ENCODE measurements at regions not wholly inside any gene's neighbourhood (a gene's known extent, or its start where the extent isn't known, plus 50 kb on each side); places are given as distances from the start of the nearest gene placed in this dataset.

DNA sequence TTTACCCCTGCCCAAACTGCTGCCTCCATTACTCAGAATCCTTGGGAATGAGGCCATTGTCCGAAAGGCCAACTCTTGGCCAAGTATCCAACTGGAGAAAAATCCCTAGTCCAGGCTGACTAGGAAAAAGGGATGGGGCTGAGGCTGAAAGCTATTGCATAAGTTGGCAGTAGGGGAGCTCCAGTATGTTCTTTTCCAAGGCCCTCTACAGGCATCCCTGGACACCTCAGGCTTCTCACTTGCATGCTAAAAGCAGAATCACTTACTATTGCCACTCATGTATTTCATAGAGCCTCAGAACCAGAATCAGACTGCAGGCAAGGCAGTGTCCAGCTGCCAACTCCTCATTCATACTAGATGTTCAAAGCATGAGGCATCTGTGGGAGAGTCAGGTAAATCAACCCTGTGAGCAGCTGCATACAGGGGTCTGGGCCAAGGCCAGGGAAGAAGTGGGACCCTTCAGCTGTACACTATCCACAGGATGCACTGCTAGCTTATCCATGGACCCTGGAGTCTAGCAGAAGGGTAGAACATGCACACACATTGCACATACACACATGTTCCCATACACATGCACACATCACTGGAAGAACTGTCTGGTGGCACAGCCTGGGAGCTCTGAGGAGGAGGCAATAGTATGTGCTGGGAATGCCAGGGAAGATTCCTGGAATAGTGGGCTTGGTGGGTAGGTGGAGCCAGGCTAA, 195.3 kb downstream of the C1orf94 start:
- H3K4me1 ChIP-seq, result no peaks in the 10 kb centered on the region
- ChIA-PET POLR2A (no interaction called here), CTCF (no interaction called here)
- H3K27me3 Mint-ChIP-seq (ENCODE audit: insufficient read depth, unreplicated experiment), result peaks cover 17% of the 10 kb centered on the region
- H3K4me3 Mint-ChIP-seq (ENCODE audit: unreplicated experiment), result no peak overlapping the region
- no peak for DNase-seq
- no peak for TF ChIP-seq CTCF (IDR thresholded peaks at IDR 0.05; ENCODE audit: insufficient read depth in 1 of 2, low read depth in 1 of 2, low read length in 1 of 2, severe bottlenecking in 1 of 2, unreplicated experiment in 1 of 2)
- H3K9me3 Mint-ChIP-seq (ENCODE audit: unreplicated experiment), result no peaks in the 10 kb centered on the region
- no peak overlapping the region for H3K4me3 ChIP-seq (ENCODE audit: low read depth, low read length)
- H3K27me3 ChIP-seq (replicated peaks; ENCODE audit: control insufficient read depth, insufficient read depth, low read length), result no peaks in the 10 kb centered on the region; the same call in 1 of the 2 replicates
- no TSS peak for BruUV-seq (replicated peaks)
- H3K36me3 Mint-ChIP-seq (ENCODE audit: insufficient read depth, unreplicated experiment), result no peaks in the 10 kb centered on the region
- no peak overlapping the region for H3K27ac Mint-ChIP-seq (ENCODE audit: unreplicated experiment)
- H3K9me3 ChIP-seq, result no peaks in the 10 kb centered on the region
- intact Hi-C loops (cut with micrococcal nuclease; ENCODE audit: unreplicated experiment), result no loop called here
- no peaks in the 10 kb centered on the region for H3K4me1 Mint-ChIP-seq (ENCODE audit: low read depth, unreplicated experiment)
- H3K36me3 ChIP-seq (ENCODE audit: control insufficient read depth, insufficient read depth, low read length), result no peaks in the 10 kb centered on the region

DNA sequence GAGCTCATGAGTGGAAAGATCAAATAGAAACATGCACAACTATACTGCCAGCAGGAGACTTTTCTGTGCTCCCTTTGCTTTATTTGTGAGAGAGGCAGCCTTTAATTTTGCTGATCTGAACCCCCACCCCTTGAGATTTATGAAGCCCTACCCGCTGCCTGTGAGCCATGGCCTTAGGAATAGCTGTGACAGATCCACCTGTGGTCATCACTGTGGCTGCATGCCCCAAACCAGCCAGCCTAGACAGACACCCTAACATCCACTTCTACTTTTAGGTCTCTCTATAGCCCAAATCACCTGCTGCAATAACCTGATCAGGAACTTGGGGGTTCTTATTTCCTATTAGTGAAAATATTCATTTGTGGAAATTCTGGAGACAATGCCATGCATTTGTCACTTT, 196.2 kb downstream of the C1orf94 start:
- BruUV-seq (replicated peaks), result no TSS peak
- intact Hi-C loops (cut with micrococcal nuclease; ENCODE audit: unreplicated experiment), result no loop called here
- no peak overlapping the region for H3K4me3 ChIP-seq (ENCODE audit: low read depth, low read length)
- POLR2A ChIA-PET, result no interaction called here
- Mint-ChIP-seq H3K4me1 (ENCODE audit: low read depth, unreplicated experiment) (no peaks in the 10 kb centered on the region), H3K27me3 (ENCODE audit: insufficient read depth, unreplicated experiment) (peaks cover 14% of the 10 kb centered on the region), H3K27ac (ENCODE audit: unreplicated experiment) (no peak overlapping the region), H3K36me3 (ENCODE audit: insufficient read depth, unreplicated experiment) (no peaks in the 10 kb centered on the region), H3K9me3 (ENCODE audit: unreplicated experiment) (no peaks in the 10 kb centered on the region), H3K4me3 (ENCODE audit: unreplicated experiment) (no peak overlapping the region)
- TF ChIP-seq CTCF (IDR thresholded peaks at IDR 0.05; ENCODE audit: insufficient read depth in 1 of 2, low read depth in 1 of 2, low read length in 1 of 2, severe bottlenecking in 1 of 2, unreplicated experiment in 1 of 2), result no peak
- no peaks in the 10 kb centered on the region for H3K36me3 ChIP-seq (ENCODE audit: control insufficient read depth, insufficient read depth, low read length)
- CTCF ChIA-PET, result no interaction called here
- H3K4me1 ChIP-seq, result no peaks in the 10 kb centered on the region
- DNase-seq, result no peak
- no peaks in the 10 kb centered on the region for H3K9me3 ChIP-seq
- H3K27me3 ChIP-seq (replicated peaks; ENCODE audit: control insufficient read depth, insufficient read depth, low read length), result no peaks in the 10 kb centered on the region; the same call in 1 of the 2 replicates

DNA sequence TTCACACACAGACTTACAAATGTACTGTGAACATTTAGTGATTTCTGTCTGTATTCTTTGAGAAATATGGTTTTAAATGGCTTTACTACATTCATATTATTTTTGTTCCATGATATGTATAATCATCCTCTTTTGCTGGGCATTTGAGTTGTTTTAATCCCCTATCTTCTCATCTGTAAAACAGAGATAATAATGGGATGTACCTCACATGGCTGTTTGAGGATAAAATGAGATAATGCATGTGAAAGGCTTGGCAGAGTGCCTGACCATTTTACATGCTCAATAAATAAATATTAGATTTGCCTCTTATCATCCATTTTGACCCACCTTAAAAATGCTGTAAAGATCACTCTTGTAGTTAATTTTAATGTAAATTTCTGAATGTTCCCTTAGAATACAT, 197.2 kb downstream of the C1orf94 start:
- peaks cover 14% of the 10 kb centered on the region for H3K27me3 Mint-ChIP-seq (ENCODE audit: insufficient read depth, unreplicated experiment)
- H3K4me3 Mint-ChIP-seq (ENCODE audit: unreplicated experiment), result no peak overlapping the region
- Histone ChIP-seq H3K4me3 (ENCODE audit: low read depth, low read length) (no peak overlapping the region), H3K36me3 (ENCODE audit: control insufficient read depth, insufficient read depth, low read length) (no peaks in the 10 kb centered on the region), H3K9me3 (no peaks in the 10 kb centered on the region), H3K4me1 (no peaks in the 10 kb centered on the region), H3K27me3 (replicated peaks; ENCODE audit: control insufficient read depth, insufficient read depth, low read length) (no peaks in the 10 kb centered on the region; the same call in 1 of the 2 replicates)
- H3K27ac Mint-ChIP-seq (ENCODE audit: unreplicated experiment), result no peak overlapping the region
- no TSS peak for BruUV-seq (replicated peaks)
- DNase-seq, result no peak
- intact Hi-C loops (cut with micrococcal nuclease; ENCODE audit: unreplicated experiment), result no loop called here
- no peaks in the 10 kb centered on the region for H3K4me1 Mint-ChIP-seq (ENCODE audit: low read depth, unreplicated experiment)
- no peaks in the 10 kb centered on the region for H3K36me3 Mint-ChIP-seq (ENCODE audit: insufficient read depth, unreplicated experiment)
- ChIA-PET POLR2A (no interaction called here), CTCF (no interaction called here)
- no peaks in the 10 kb centered on the region for H3K9me3 Mint-ChIP-seq (ENCODE audit: unreplicated experiment)
- TF ChIP-seq CTCF (IDR thresholded peaks at IDR 0.05; ENCODE audit: insufficient read depth in 1 of 2, low read depth in 1 of 2, low read length in 1 of 2, severe bottlenecking in 1 of 2, unreplicated experiment in 1 of 2), result no peak
